PC-3 (cell line): ENCODE measurements at regions not wholly inside any gene's neighbourhood (a gene's known extent, or its start where the extent isn't known, plus 50 kb on each side); places are given as distances from the start of the nearest gene placed in this dataset.

Experiments used
- CTCF ChIP-seq: fragments of 300-600 bp; sonication (generic); conservative IDR thresholded peaks from 2 replicates; pipeline ENCODE4 v1.5.1; 2017; ENCODE audit warnings: antibody characterized with exemption, low read depth, mild to moderate bottlenecking, low read length
- EZH2 ChIP-seq: fragments of 300-600 bp; sonication (generic); IDR thresholded peaks from one replicate; pipeline ENCODE4 v1.6.1; 2017; ENCODE audit warnings: antibody characterized with exemption, mild to moderate bottlenecking, low read length; ENCODE audit not compliant: unreplicated experiment
- EZH2phosphoT487 ChIP-seq: fragments of 300-600 bp; sonication (generic); IDR thresholded peaks from 2 replicates; pipeline ENCODE4 v1.6.1; 2018; ENCODE audit warnings: mild to moderate bottlenecking, antibody characterized with exemption, low read length, borderline replicate concordance

GRCh38 chr3:71951361-71951760, 166.4 kb upstream of the PROK2 start:
- TF ChIP-seq CTCF: no peak
- no peak for TF ChIP-seq EZH2
- no peak for TF ChIP-seq EZH2phosphoT487
